ENCODE measurements at regions not wholly inside any gene's neighbourhood (a gene's known extent, or its start where the extent isn't known, plus 50 kb on each side); places are given as distances from the start of the nearest gene placed in this dataset.

DNA sequence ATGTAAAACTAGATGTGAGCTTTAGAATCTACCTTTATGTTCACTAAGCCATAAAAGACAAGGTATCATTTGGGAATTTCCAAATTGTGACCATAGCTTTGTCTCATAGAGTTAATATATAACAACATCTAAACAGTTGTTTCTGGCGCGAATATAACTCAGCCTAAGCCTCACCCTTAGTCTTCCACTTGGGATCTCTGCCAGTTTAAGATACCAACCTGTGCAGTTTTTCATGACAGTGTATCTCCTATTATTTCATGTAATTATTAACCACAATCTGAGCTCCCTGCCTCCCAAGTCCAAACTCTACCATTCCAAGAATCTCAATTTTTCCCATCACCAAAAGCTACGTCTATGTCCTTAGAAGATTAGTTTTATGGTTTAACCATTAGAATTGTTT, 572.5 kb upstream of the ISX start:
- TF ChIP-seq, protein P1, sequence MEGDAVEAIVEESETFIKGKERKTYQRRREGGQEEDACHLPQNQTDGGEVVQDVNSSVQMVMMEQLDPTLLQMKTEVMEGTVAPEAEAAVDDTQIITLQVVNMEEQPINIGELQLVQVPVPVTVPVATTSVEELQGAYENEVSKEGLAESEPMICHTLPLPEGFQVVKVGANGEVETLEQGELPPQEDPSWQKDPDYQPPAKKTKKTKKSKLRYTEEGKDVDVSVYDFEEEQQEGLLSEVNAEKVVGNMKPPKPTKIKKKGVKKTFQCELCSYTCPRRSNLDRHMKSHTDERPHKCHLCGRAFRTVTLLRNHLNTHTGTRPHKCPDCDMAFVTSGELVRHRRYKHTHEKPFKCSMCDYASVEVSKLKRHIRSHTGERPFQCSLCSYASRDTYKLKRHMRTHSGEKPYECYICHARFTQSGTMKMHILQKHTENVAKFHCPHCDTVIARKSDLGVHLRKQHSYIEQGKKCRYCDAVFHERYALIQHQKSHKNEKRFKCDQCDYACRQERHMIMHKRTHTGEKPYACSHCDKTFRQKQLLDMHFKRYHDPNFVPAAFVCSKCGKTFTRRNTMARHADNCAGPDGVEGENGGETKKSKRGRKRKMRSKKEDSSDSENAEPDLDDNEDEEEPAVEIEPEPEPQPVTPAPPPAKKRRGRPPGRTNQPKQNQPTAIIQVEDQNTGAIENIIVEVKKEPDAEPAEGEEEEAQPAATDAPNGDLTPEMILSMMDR (IDR thresholded peaks at IDR 0.05; ENCODE audit: insufficient read depth, low read depth, low read length, missing control alignments): no peak
- DNase-seq (ENCODE audit: low read depth): no peak
- no peak overlapping the region for H3K4me3 ChIP-seq (ENCODE audit: low read length)

DNA sequence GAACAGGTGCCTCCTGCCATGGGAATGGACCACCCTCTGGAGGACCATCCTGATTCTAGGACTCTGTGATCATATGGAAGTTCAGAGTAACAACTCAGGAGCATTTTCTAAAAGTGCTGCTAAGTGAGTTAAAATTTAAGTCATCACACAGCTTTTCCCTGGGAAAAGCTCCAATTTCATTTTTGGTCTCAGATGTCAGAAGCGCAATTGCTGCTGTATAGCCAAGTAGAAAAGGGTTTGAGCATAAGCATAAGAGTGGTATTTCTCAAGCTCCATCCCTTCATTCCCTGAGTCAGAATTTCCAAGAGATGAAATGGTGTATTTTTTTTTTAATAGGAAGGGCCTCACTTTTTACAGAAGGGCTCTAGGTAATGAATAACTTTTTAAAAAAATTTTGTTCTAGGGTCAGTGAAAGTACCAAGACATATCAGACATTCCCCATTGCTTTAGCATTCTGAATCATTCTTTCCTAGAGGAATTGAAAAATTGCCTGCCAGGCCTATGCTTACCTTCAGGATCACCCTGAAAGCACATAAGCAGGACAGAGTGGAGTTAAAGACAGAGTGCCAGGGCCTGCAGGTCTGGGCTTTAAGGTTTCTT, 564.5 kb upstream of the ISX start:
- DNase-seq (ENCODE audit: low read depth): no peak
- TF ChIP-seq, protein P1 (IDR thresholded peaks at IDR 0.05; ENCODE audit: insufficient read depth, low read depth, low read length, missing control alignments): no peak
- no peak overlapping the region for H3K4me3 ChIP-seq (ENCODE audit: low read length)

GRCh38 chr22:34502821-34503220, 563.1 kb upstream of the ISX start:
- TF ChIP-seq, protein P1 (IDR thresholded peaks at IDR 0.05; ENCODE audit: insufficient read depth, low read depth, low read length, missing control alignments): no peak
- no peak for DNase-seq (ENCODE audit: low read depth)
- H3K4me3 ChIP-seq (ENCODE audit: low read length): no peak overlapping the region

DNA sequence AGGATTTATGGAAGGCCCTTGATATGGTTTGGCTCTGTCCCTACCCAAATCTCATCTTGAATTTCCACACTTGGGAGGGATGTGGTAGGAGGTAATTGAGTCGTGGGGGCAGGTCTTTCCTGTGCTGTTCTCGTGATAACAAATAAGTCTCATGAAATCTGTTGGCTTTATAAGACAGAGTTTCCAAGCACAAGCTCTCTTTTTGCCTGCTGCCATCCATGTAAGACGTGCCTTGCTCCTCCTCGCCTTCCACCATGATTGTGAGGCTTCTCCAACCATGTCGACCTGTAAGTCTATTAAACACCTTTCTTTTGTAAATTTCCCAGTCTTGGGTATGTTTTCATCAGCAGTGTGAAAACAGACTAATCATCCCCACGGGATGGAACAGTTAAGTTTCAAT, 557.2 kb upstream of the ISX start:
- DNase-seq (ENCODE audit: low read depth): no peak
- TF ChIP-seq, protein P1 (IDR thresholded peaks at IDR 0.05; ENCODE audit: insufficient read depth, low read depth, low read length, missing control alignments): no peak
- H3K4me3 ChIP-seq (ENCODE audit: low read length): no peak overlapping the region

- TF ChIP-seq, protein P1 (IDR thresholded peaks at IDR 0.05; ENCODE audit: insufficient read depth, low read depth, low read length, missing control alignments): no peak
- no peak overlapping the region for H3K4me3 ChIP-seq (ENCODE audit: low read length)
- no peak for DNase-seq (ENCODE audit: low read depth)
Observed at GRCh38 chr22:34526681-34527080, 539.3 kb upstream of the ISX start.

GRCh38 chr22:34534101-34534500, 531.9 kb upstream of the ISX start:
- no peak overlapping the region for H3K4me3 ChIP-seq (ENCODE audit: low read length)
- no peak for DNase-seq (ENCODE audit: low read depth)
- TF ChIP-seq, protein P1 (IDR thresholded peaks at IDR 0.05; ENCODE audit: insufficient read depth, low read depth, low read length, missing control alignments): no peak

DNA sequence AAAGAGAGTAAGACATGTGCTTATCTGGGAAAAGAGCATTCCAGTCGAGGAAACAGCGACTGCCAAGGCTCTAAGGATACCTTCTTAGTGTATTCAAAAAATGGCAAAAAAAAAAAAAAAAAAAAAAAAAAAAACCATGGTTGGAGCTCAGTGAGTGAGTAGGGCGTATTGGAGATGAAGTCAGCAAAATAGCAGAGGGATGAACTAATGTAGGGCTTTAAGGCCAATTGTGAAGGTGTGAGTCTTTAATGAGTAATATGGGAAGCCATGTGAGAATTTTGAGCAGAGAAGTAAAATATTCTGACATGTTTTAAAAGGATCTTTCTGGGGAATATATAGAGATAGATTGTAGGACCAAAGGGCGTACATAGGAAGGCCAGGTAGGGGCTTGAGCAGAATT, 498.6 kb upstream of the ISX start:
- TF ChIP-seq, protein P1 (IDR thresholded peaks at IDR 0.05; ENCODE audit: insufficient read depth, low read depth, low read length, missing control alignments): no peak
- no peak for DNase-seq (ENCODE audit: low read depth)
- no peak overlapping the region for H3K4me3 ChIP-seq (ENCODE audit: low read length)

All from epithelial cell of esophagus (primary cell).